Brain microvascular endothelial cell (primary cell): ENCODE measurements at regions not wholly inside any gene's neighbourhood (a gene's known extent, or its start where the extent isn't known, plus 50 kb on each side); places are given as distances from the start of the nearest gene placed in this dataset.

Experiments
- DNase-seq: peaks from one replicate; pipeline ENCODE4 v3.0.0-alpha.2; 2020
- H3K27ac ChIP-seq: fragments of 250-450 bp; sonication (Bioruptor Pico); 2 replicates; pipeline ENCODE4 v1.5.1; 2020; ENCODE audit warnings: mild to moderate bottlenecking, moderate library complexity
- H3K27me3 ChIP-seq: fragments of 250-450 bp; sonication (Bioruptor Pico); replicated peaks from 2 replicates; pipeline ENCODE4 v1.5.1; 2020; ENCODE audit warnings: mild to moderate bottlenecking
- H3K36me3 ChIP-seq: fragments of 250-450 bp; sonication (Bioruptor Pico); replicated peaks from 2 replicates; pipeline ENCODE4 v1.5.1; 2020; ENCODE audit warnings: mild to moderate bottlenecking
- H3K4me3 ChIP-seq: 2 replicates; pipeline ENCODE4 v1.5.1; 2011; ENCODE audit warnings: low read depth, mild to moderate bottlenecking, control low read depth, low read length, moderate library complexity
- CTCF ChIP-seq: IDR thresholded peaks from 2 replicates; pipeline ENCODE4 v1.5.1; 2011; ENCODE audit warnings: low read depth, mild to moderate bottlenecking, moderate library complexity, low read length, control low read depth, inconsistent platforms; ENCODE audit errors: missing control alignments
- in situ Hi-C: cut with HindIII; loops from 2 replicates; pipeline ENCODE4 v1.10.0; 2017; ENCODE audit warnings: low sequenced_read_pairs, low pct_ligation_motif_present

GRCh38 chr2:240213476-240214421 lies 73.3 kb upstream of the OTOS start:
- in situ Hi-C loops, result no loop called here
- TF ChIP-seq CTCF, result no peak
- DNase-seq, result no peak
- Histone ChIP-seq H3K36me3 (no peaks in the 10 kb centered on the region), H3K27me3 (no peaks in the 10 kb centered on the region), H3K4me3 (no peak overlapping the region), H3K27ac (no peak overlapping the region)

GRCh38 chr2:240214790-240215675 lies 74.6 kb upstream of the OTOS start:
- in situ Hi-C loops, result no loop called here
- TF ChIP-seq CTCF, result no peak
- H3K27me3 ChIP-seq, result no peaks in the 10 kb centered on the region
- H3K4me3 ChIP-seq, result no peak overlapping the region
- no peak overlapping the region for H3K27ac ChIP-seq
- no peaks in the 10 kb centered on the region for H3K36me3 ChIP-seq
- DNase-seq, result no peak

GRCh38 chr2:240215676-240216051 lies 75.2 kb upstream of the OTOS start:
- no peak for TF ChIP-seq CTCF

GRCh38 chr2:240216167-240216566 lies 75.7 kb upstream of the OTOS start:
- TF ChIP-seq CTCF, result no peak
- no peaks in the 10 kb centered on the region for H3K27me3 ChIP-seq
- no peak for DNase-seq
- in situ Hi-C loops, result no loop called here
- no peak overlapping the region for H3K4me3 ChIP-seq
- no peak overlapping the region for H3K27ac ChIP-seq
- H3K36me3 ChIP-seq, result no peaks in the 10 kb centered on the region

More at GRCh38 chr2:240215676-240216051, 75.2 kb upstream of the OTOS start:
- H3K27me3 ChIP-seq, result no peaks in the 10 kb centered on the region
- in situ Hi-C loops, result no loop called here
- H3K36me3 ChIP-seq, result no peaks in the 10 kb centered on the region
- no peak overlapping the region for H3K4me3 ChIP-seq
- no peak for DNase-seq
- no peak overlapping the region for H3K27ac ChIP-seq

- DNase-seq, result no peak
- Histone ChIP-seq H3K4me3 (no peak overlapping the region), H3K36me3 (no peaks in the 10 kb centered on the region), H3K27ac (no peak overlapping the region), H3K27me3 (no peaks in the 10 kb centered on the region)
- no peak for TF ChIP-seq CTCF
- in situ Hi-C loops, result no loop called here
Observed at GRCh38 chr2:240217431-240218301, 77.2 kb upstream of the OTOS start.
